Kidney glomerular epithelial cell (primary cell): ENCODE measurements at regions not wholly inside any gene's neighbourhood (a gene's known extent, or its start where the extent isn't known, plus 50 kb on each side); places are given as distances from the start of the nearest gene placed in this dataset.
"Not testable (repeated sequence)": the region's sequence is repeated elsewhere in the genome, so short reads cannot be mapped to it uniquely, and the experiment has no call there.

Experiments used
- DNase-seq: peaks from one replicate; lab custom pipeline; 2025; lab: John Stamatoyannopoulos, UW

GRCh38 chr20:18876394-18876793 lies 62.8 kb downstream of the SCP2D1 start:
- not testable (repeated sequence) for DNase-seq

- no peak for DNase-seq
Measured at GRCh38 chr20:18879262-18879661, 65.7 kb downstream of the SCP2D1 start.

GRCh38 chr20:18886756-18887155 lies 73.2 kb downstream of the SCP2D1 start:
- no peak for DNase-seq

- DNase-seq = no peak
Measured at GRCh38 chr20:18901980-18902737, 88.6 kb downstream of the SCP2D1 start.

GRCh38 chr20:18904192-18904591 lies 90.6 kb downstream of the SCP2D1 start:
- no peak for DNase-seq

- DNase-seq = no peak
Measured at GRCh38 chr20:18904624-18905023, 91.0 kb downstream of the SCP2D1 start.

- DNase-seq = no peak
Measured at GRCh38 chr20:18906046-18906445, 92.5 kb downstream of the SCP2D1 start.

- DNase-seq = no peak
Measured at GRCh38 chr20:18907353-18907752, 93.8 kb downstream of the SCP2D1 start.

- DNase-seq = no peak
Measured at GRCh38 chr20:18908109-18908508, 94.5 kb downstream of the SCP2D1 start.

- no peak for DNase-seq
Measured at GRCh38 chr20:18909254-18909653, 95.7 kb downstream of the SCP2D1 start.

GRCh38 chr20:18913701-18914100 lies 100.1 kb downstream of the SCP2D1 start:
- no peak for DNase-seq

- no peak for DNase-seq
Measured at GRCh38 chr20:18914796-18915195, 101.2 kb downstream of the SCP2D1 start.

- DNase-seq = peak; percentile 39
Measured at GRCh38 chr20:18916886-18917750, 103.5 kb downstream of the SCP2D1 start.

- no peak for DNase-seq
Measured at GRCh38 chr20:18919996-18920395, 106.4 kb downstream of the SCP2D1 start.

GRCh38 chr20:18921291-18921690 lies 107.7 kb downstream of the SCP2D1 start:
- DNase-seq = no peak

- DNase-seq = no peak
Measured at GRCh38 chr20:18922251-18922650, 108.7 kb downstream of the SCP2D1 start.

- no peak for DNase-seq
Measured at GRCh38 chr20:18922898-18923297, 109.3 kb downstream of the SCP2D1 start.

GRCh38 chr20:18926965-18927364 lies 113.4 kb downstream of the SCP2D1 start:
- no peak for DNase-seq

- no peak for DNase-seq
Measured at GRCh38 chr20:18928626-18929025, 115.0 kb downstream of the SCP2D1 start.

GRCh38 chr20:18929800-18930199 lies 116.2 kb downstream of the SCP2D1 start:
- DNase-seq = no peak

GRCh38 chr20:18943542-18943941 lies 130.0 kb downstream of the SCP2D1 start:
- DNase-seq = no peak

- DNase-seq = no peak
Measured at GRCh38 chr20:18956890-18957289, 143.3 kb downstream of the SCP2D1 start.

- no peak for DNase-seq
Measured at GRCh38 chr20:18957328-18957727, 143.7 kb downstream of the SCP2D1 start.
